Lower leg skin (tissue), 3 donors: ENCODE measurements at regions not wholly inside any gene's neighbourhood (a gene's known extent, or its start where the extent isn't known, plus 50 kb on each side); places are given as distances from the start of the nearest gene placed in this dataset.

Experiments
- POLR2A ChIP-seq, 2 donors: fragments of 450-650 bp; IDR thresholded peaks; one replicate each; pipeline ENCODE4 v1.6.1; 2016 to 2017; ENCODE audit warnings: antibody characterized with exemption in 2 of 2, mild to moderate bottlenecking in 1 of 2, moderate library complexity in 1 of 2
- TF ChIP-seq, protein P1 (sequence below), 3 donors: fragments of 450-650 bp; IDR thresholded peaks; one replicate each; pipeline ENCODE4 v1.5.1; 2016; ENCODE audit warnings: antibody characterized with exemption in 3 of 3, mild to moderate bottlenecking in 3 of 3, moderate library complexity in 2 of 3

DNA sequence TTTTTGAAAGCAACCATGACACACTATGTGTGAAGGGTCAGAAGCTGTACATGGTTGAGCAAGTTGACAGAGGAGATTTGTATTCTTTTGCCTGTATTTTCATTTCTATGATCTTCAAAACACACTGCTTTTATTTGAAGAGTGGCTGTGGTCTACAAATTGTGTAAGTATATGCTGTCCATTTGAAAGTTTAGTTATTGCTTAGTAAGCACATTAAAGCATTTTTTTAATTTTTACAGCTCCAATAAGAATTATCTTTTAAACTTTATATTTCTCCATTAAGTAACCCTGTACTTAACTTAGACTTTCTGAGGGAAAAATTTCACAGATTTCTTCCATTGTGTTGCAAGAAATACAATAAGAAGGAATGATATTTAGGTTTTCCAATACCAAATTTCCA, 915.2 kb downstream of the SLC6A15 start:
- TF ChIP-seq, protein P1, sequence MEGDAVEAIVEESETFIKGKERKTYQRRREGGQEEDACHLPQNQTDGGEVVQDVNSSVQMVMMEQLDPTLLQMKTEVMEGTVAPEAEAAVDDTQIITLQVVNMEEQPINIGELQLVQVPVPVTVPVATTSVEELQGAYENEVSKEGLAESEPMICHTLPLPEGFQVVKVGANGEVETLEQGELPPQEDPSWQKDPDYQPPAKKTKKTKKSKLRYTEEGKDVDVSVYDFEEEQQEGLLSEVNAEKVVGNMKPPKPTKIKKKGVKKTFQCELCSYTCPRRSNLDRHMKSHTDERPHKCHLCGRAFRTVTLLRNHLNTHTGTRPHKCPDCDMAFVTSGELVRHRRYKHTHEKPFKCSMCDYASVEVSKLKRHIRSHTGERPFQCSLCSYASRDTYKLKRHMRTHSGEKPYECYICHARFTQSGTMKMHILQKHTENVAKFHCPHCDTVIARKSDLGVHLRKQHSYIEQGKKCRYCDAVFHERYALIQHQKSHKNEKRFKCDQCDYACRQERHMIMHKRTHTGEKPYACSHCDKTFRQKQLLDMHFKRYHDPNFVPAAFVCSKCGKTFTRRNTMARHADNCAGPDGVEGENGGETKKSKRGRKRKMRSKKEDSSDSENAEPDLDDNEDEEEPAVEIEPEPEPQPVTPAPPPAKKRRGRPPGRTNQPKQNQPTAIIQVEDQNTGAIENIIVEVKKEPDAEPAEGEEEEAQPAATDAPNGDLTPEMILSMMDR (IDR thresholded peaks at IDR 0.05): no peak
- TF ChIP-seq POLR2A (IDR thresholded peaks at IDR 0.05): no peak
